HCT116 (cell line): ENCODE measurements at regions not wholly inside any gene's neighbourhood (a gene's known extent, or its start where the extent isn't known, plus 50 kb on each side); places are given as distances from the start of the nearest gene placed in this dataset.

Experiments
- CEBPB ChIP-seq: IDR thresholded peaks from 2 replicates; pipeline ENCODE4 v1.6.1; 2012; ENCODE audit warnings: low read depth
- EGR1 ChIP-seq: IDR thresholded peaks from 2 replicates; pipeline ENCODE4 v1.6.1; 2012; ENCODE audit warnings: low read depth
- EZH2 ChIP-seq: fragments of 200-600 bp; sonication (generic); IDR thresholded peaks from 2 replicates; pipeline ENCODE4 v1.6.1; 2017; ENCODE audit warnings: antibody characterized with exemption, mixed run types
- POLR2A ChIP-seq: IDR thresholded peaks from 2 replicates; pipeline ENCODE4 v1.7.0; 2011; ENCODE audit warnings: borderline replicate concordance; ENCODE audit not compliant: insufficient read depth, insufficient read length; ENCODE audit errors: extremely low read depth
- POLR2AphosphoS5 ChIP-seq: IDR thresholded peaks from 2 replicates; pipeline ENCODE4 v1.6.1; 2011; ENCODE audit warnings: mild to moderate bottlenecking, low read depth, low read length, moderate library complexity
- RAD21 ChIP-seq: IDR thresholded peaks from 2 replicates; pipeline ENCODE4 v1.6.1; 2012; ENCODE audit warnings: low read depth, mild to moderate bottlenecking
- SIN3A ChIP-seq: IDR thresholded peaks from 2 replicates; pipeline ENCODE4 v1.6.1; 2012; ENCODE audit warnings: low read depth
- SRF ChIP-seq: IDR thresholded peaks from 2 replicates; pipeline ENCODE4 v1.6.1; 2012; ENCODE audit warnings: low read depth
- YY1 ChIP-seq: IDR thresholded peaks from 2 replicates; pipeline ENCODE4 v1.6.1; 2011; ENCODE audit warnings: low read length, low read depth, moderate library complexity, mild to moderate bottlenecking; ENCODE audit not compliant: insufficient replicate concordance; ENCODE audit errors: extremely low read depth
- ZFX ChIP-seq: fragments of 450-650 bp; IDR thresholded peaks from 2 replicates; pipeline ENCODE4 v1.6.1; 2017
- ZNF274 ChIP-seq: fragments of 200-500 bp; sonication (Bioruptor generic); IDR thresholded peaks from 2 replicates; pipeline ENCODE4 v1.6.1; 2014; ENCODE audit warnings: mild to moderate bottlenecking, low read depth, low read length, inconsistent platforms
- TF ChIP-seq, protein P1 (sequence below), 3 experiments: fragments of 200-600 bp in 1 of 3; sonication (generic) in 1 of 3; IDR thresholded peaks in 2 of 3; conservative IDR thresholded peaks in 1 of 3; 2 replicates each; pipeline ENCODE4 v1.5.1; 2012 to 2017; ENCODE audit warnings: low read depth in 2 of 3, low read length in 2 of 3, antibody characterized with exemption in 1 of 3, borderline replicate concordance in 1 of 3, control low read depth in 1 of 3, mild to moderate bottlenecking in 1 of 3, mixed read lengths in 1 of 3, mixed run types in 1 of 3, moderate library complexity in 1 of 3; ENCODE audit not compliant: insufficient read depth in 1 of 3
- TF ChIP-seq, protein P2 (sequence below): IDR thresholded peaks from 2 replicates; pipeline ENCODE4 v1.6.1; 2012

DNA sequence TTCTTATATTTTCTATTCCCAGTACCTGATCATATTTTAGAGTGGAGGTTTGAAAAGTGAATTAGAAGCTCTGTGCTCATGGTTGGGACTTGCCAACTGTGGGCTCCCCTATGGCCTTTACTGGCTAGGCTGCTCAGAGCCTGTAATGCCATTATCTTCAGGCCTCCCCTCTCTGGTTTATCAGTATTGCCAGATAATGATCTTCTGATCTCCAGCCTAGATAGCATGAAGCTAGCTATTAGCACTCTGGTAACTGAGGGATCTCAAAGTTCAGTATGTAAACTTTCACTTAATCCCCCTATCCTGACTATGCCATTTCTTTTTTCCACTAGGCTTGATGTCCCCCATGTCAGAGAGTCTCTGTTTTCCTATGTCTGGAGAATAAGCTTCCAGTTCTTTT lies 393.7 kb upstream of the CITED2 start:
- no peak for TF ChIP-seq POLR2AphosphoS5
- TF ChIP-seq, protein P1, sequence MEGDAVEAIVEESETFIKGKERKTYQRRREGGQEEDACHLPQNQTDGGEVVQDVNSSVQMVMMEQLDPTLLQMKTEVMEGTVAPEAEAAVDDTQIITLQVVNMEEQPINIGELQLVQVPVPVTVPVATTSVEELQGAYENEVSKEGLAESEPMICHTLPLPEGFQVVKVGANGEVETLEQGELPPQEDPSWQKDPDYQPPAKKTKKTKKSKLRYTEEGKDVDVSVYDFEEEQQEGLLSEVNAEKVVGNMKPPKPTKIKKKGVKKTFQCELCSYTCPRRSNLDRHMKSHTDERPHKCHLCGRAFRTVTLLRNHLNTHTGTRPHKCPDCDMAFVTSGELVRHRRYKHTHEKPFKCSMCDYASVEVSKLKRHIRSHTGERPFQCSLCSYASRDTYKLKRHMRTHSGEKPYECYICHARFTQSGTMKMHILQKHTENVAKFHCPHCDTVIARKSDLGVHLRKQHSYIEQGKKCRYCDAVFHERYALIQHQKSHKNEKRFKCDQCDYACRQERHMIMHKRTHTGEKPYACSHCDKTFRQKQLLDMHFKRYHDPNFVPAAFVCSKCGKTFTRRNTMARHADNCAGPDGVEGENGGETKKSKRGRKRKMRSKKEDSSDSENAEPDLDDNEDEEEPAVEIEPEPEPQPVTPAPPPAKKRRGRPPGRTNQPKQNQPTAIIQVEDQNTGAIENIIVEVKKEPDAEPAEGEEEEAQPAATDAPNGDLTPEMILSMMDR (IDR thresholded peaks at IDR 0.05 in 2 of 3, conservative IDR thresholded peaks at IDR 0.05 in 1 of 3; ENCODE audit: borderline replicate concordance in 1 of 3, insufficient read depth in 1 of 3, low read depth in 2 of 3, low read length in 2 of 3) = no peak
- no peak for TF ChIP-seq POLR2A
- no peak for TF ChIP-seq YY1
- TF ChIP-seq SRF = no peak
- TF ChIP-seq ZFX = no peak
- no peak for TF ChIP-seq RAD21
- no peak for TF ChIP-seq ZNF274
- TF ChIP-seq CEBPB = no peak
- no peak for TF ChIP-seq SIN3A
- TF ChIP-seq, protein P2, sequence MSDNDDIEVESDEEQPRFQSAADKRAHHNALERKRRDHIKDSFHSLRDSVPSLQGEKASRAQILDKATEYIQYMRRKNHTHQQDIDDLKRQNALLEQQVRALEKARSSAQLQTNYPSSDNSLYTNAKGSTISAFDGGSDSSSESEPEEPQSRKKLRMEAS = no peak
- no peak for TF ChIP-seq EZH2
- TF ChIP-seq EGR1 = no peak
